COR-L47 (cell line): ENCODE measurements at regions not wholly inside any gene's neighbourhood (a gene's known extent, or its start where the extent isn't known, plus 50 kb on each side); places are given as distances from the start of the nearest gene placed in this dataset.
A peak's percentile ranks its signal among the peaks of the same experiment; 100 is the strongest.

ENCODE experiments used
- DNase-seq: peaks from one replicate; lab custom pipeline; 2025; lab: John Stamatoyannopoulos, UW

DNA sequence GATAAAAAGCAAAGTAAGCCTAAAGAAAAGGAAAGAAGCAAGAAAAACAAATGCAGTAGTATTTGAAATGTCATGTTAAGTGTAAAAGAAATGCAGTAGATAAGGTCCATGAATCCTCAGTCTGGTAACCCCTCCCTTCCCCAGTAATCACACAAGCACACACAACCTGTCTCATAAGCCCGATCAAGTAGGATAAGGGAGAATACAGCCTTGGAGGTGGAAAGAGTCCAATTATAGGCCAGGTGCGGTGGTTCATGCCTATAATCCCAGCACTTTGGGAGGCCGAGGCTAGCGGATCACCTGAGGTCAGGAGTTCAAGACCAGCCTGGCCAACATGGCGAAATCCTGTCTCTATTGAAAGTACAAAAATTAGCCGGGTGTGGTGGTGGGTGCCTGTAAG lies 117.9 kb downstream of the GADD45G start:
- DNase-seq, result no peak

DNA sequence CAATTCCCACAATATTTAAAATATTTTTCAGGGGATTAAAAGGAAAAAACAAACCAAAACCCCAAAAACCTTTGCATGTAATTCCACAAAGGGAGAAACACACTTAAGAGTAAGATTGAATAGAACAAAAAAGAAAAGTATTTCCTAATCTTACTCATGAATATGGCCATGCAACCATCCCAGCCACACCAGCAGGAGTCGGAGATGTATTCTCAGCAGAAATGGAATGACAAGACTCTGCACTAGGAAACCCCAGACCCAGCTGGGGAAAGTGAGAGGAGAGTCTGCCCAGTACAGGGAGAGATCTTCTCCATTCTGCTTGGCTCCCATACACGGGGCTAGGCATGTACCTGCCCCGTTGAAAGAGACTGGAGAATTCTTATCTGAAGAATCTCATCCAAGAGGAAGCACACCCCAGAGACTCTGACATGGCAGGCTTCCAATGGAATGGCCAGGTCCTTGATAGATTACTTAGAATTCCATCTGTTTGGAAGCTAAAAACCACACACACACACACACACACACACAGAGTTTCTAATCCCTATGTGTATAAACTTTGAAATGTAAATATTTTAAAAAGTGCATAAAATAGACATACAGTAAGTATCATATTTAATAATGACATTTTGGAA lies 118.8 kb downstream of the GADD45G start:
- DNase-seq, result no peak

DNA sequence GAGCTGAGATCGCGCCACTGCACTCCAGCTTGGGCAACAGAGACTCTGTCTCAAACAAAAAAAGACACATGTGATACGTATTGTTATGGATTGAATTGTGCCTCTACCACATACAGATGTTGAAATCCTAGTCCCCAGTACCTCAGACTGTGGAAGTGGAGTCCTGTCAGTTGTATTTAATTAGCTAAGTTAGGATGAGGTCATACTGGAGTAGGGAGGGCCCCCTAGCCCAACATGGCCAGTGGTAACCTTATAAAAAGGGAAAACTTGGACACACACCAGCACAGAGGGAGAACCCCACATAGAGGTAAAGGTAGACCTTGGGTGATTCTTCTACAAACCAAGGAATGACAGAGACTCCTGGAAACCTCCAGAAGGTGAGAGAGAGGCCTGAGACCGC lies 119.8 kb downstream of the GADD45G start:
- DNase-seq, result no peak

DNA sequence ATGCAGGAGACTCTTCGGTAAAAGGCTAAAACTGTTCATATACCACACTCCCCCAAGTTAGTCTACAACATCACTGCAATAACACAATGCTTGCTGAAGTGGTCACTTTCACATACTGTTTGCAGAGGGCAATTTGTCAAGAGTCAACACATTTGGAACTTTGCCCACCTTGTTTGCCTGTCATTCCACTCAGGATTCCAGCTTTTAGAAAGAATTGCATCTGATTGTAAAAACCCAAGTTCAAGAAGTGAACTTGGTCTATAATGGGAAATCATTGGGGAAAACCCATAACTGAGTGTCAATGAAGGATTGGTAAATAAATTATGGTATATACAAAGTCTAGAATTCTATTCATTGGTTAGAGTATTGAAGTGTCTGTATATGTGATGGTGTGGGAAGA lies 120.5 kb downstream of the GADD45G start:
- DNase-seq, result no peak

DNA sequence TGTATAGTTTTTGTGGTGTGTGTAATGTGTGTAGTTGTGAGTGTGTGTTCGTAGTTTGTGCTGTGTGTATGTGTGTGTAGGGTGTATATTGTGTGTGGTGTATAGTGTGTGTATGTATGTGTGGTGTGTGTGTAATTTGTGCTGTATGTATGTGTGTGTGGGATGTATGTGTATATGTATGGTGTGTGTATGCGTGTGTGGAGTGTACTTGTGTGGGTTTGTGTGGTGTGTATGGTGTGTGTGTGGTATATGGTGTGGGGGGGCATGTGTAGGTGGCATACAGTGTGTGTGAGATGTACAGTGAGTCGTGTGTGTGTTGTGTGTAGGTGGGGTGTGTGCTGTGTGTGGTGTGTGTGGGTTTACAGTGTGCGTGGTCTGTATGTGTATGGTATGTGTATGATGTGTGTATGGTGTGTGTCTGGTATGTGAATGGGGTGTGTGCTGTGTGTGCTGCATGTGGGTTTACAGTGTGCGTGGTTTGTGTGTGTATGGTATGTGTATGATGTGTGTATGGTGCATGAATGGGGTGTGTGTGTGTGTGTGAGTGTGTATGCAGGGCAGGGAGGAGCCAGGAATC lies 125.2 kb downstream of the GADD45G start:
- no peak for DNase-seq

DNA sequence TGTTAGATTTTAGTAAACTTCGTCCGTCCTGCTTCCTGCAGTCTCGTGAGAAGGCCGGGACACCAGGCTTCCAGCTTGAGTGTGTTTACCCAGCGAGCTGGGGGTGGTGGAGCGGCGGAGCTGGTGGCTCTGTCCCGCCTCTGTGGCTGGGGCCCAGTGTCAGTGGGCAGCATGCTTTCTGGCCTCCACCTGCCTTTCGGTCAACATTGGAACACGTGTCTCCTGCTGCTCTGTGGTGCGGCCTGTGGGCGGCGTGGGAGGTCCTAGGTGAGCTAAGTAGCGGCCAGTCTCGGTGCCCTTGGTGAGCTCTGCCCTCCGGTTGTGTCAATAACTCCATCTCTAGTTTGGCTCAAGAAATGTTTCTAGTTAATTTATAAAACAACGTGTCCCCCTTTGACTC lies 125.9 kb downstream of the GADD45G start:
- DNase-seq, result no peak

DNA sequence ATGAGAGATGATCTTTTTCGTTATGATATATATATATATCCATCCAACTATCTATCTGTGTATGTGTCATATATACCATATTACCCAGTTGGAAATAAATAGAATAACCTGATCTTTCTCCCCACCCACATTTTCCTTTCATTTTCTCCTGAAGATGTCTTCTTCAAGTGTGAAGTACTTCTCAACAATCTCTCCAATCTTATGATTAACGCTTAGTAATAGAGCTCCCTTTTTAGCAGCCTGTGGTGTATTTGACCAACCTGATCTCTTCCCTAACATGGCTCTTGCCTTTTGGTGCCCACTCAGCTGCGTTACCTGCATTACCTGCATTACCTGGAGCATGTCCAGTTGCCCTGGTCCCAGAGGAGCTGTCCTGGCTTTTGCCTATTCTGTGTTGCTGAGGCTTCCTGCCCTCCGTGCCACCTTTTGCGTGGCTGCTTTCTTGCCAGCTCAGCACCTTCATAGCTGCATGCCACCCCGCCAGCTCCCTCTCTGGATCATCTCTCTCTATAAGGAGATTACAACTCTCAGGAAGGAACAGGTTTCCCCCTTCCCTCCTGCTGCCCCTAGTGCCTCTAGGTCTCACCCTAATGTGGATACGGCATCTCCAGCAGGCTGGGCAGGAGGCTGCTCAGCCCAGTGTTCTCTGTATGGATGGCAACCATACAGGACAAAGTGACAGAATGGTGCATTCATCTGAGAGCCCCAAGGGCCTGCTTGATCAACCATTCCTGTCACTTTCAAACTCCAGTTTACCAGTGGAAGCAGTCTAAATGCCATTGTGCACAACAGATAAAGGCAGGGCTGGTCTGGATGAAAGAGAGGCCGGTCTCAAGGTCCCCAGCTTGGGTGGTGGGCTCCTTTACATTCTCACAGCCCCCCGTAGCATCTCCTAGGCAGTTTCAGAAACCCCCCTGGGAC lies 126.7 kb downstream of the GADD45G start:
- no peak for DNase-seq

DNA sequence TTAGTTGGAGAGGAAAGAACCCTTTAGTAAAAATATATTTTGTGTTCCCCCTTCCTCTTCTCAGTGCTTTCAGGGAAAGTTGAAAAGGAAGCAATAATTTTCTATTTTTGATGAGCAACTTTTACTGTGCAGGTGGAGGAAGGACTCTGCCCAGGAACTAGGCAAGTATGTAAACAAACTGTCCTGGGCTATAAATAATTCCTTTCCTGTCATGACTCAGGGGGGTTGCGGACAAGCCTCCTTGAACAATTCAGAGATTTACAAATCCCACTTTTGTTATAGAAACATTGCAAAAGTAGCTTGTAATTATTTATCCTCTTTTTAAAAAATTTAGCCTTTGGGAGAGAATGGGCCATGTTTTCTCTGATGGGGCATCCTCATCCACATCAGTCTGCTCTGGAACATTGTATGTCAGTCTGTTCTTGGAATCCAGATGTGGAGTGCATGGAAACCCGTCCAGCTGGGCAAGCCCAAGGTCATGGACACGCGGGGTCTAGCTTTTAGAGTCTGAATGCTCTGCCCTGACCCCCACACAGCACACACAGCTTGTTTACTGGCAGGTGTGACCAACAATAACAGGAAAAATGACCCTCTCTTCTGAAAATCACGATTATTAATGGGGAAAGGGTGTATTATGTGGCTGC lies 127.6 kb downstream of the GADD45G start:
- no peak for DNase-seq

DNA sequence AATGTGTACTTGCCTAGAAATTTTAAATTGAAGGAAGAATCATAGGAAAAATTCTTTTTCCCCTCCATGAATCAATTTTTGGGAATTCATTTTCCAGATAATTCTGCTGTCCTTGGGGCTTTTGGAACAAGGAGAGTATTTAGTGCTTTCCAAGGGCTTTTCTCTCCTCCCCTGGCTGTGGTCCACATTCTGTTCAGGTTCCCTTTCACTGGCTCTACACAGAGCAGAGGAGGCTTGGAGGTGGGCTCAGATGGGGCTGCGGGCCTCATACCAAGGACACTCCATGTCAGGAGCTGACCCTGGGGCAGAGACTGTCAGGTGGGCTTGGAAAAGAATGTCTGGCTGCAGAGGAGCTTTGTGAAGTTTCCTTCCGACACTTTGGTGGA lies 128.1 kb downstream of the GADD45G start:
- no peak for DNase-seq

DNA sequence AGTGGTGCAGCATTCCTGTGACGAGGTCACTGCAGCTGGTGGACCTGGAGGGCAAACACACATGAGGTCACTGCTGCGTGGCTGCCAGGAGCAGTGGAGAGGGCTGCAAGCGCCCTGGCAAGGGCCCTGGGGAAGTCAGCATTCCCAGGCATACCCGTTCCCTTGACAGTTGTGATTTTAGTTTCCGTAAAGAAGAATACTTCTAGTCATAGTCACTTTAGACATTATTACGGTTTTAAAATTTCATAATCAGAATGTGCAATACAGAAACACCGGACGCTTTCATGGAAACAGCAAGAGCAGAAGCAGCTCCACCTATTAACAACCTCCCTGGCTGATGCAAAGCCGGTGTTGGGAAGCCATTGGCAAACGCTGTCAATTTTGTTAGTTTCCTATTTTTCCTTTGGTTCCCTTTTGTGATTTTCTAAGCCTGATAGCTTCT lies 129.8 kb downstream of the GADD45G start:
- no peak for DNase-seq

DNA sequence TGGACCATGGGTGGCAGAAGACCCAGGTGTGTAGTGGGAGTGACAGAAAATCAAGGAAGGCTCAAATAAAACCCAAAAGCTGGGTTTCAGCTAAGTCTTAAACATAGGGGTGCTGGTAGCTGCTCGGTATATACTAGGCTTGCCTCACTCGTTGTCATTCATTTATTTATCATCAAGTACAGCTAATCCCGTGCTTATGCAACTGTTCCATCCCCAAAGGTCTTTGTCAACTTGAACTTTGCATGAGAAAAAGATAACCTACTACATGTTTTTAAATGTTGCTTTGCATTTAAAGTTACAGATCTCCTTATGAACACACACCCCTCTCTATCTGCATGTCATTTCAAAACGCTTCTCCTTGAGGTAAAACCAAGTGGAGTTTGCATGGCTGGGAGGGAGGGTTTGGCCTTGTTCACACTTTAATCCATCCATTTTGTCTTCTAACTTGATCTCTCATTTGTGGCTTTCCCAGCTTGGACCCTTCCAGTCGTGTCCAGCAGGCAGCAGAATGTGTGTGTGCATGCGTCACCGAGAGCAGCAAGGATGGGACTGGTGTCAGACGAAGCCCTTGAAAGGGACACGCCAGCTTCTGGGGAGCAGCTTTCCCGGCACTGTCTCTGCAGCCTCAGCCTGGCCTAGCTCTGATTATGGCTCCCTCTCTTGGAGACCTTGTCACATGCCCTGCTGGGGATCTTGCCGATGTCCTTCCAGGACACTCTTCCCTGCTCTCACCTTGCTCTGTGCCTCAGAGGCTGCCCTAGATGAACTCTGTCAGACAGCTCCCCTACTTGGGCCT lies 133.5 kb downstream of the GADD45G start:
- DNase-seq, result no peak

DNA sequence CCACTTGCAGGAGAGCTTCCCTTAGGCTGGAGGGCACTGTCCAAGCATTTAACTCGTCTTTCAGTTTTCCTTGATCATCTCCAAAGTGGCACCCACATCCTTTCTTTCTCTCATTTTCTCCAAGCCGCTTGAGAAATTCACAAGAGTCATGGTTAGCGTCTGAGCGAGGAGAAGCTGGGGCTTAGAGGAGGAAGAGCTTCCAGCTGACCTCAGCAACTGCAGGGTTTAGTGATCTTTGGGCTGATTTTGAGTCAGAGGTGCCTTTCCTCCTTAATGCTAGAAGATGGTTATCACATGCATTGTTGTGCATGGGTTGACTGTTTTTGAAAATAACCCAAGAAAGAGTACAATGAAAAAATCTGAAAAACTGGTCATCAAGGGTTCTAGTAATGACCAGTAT lies 134.7 kb downstream of the GADD45G start:
- DNase-seq, result no peak

DNA sequence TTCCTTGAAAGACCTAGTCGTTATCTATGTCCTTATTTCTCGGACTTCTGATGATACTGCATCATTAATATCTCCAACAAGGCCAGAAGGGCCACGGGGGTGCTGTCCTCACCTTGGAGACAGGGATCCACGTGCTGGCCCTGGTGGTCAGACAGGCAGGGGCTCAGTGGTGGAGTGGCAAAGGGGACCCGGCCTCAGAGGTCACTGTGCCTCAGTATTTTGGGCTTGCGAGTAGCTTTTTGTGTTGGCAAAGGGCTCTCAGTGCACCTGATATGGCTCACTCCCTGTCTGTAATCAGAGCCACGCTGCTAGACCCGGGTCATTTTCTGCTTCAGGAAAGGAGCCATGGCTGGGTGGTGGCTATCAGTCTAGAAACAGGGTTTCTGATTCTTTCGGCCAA lies 135.1 kb downstream of the GADD45G start:
- no peak for DNase-seq

DNA sequence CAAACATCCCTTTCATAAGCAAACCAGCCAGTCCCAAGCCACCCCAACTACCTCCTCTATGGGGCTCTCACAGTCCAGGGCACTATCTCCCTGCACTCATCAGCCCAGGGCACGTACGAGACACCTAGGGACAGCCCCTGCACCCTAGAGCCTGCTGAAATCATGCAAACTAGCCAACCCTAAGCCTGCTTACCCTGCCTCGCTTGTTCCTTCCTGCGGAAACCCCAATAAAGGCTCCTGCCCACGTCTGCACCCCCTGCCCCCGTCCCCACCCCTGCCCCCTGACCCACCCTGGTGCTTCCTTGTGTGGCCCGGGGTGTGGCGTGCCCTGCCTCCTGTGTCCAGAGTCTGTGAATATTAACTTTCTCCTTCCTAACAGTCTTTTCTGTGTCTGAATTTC lies 135.9 kb downstream of the GADD45G start:
- DNase-seq, result no peak

DNA sequence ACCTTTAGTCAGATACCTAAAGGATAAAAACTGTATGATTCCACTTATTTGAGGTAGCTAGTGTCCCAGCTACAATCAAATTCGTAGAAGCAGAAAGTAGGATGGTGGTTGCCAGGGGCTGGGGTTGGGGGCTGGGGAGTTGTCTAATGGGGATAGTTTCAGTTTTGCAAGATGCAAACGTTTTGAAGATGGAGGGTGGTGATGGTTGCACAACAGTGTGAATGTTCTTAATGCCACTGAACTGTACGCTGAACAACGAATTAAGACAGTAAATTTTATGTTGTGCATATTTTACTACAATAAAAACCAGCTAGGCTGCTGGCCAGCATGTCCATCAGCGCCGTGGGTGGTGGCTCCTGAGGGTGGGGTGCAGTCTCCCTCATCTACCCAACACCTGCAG lies 137.8 kb downstream of the GADD45G start:
- no peak for DNase-seq

DNA sequence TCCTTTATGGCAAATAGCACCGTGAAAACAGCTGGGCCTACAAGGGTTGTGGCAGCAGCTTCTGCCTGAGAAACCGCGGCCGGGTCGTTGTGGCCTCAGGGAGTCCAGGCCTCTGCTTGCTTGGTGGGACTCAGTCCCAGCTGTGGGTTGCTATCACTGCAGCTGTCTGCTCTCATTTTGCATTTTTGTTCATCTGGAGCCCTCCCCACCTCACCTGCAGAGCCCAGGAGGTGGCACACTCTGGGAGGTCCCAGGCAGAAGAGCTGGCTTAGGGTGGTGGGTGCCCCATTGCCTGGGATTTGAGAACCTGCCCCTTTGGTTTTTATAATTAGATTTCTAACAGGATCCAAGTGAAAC lies 138.4 kb downstream of the GADD45G start:
- no peak for DNase-seq

DNA sequence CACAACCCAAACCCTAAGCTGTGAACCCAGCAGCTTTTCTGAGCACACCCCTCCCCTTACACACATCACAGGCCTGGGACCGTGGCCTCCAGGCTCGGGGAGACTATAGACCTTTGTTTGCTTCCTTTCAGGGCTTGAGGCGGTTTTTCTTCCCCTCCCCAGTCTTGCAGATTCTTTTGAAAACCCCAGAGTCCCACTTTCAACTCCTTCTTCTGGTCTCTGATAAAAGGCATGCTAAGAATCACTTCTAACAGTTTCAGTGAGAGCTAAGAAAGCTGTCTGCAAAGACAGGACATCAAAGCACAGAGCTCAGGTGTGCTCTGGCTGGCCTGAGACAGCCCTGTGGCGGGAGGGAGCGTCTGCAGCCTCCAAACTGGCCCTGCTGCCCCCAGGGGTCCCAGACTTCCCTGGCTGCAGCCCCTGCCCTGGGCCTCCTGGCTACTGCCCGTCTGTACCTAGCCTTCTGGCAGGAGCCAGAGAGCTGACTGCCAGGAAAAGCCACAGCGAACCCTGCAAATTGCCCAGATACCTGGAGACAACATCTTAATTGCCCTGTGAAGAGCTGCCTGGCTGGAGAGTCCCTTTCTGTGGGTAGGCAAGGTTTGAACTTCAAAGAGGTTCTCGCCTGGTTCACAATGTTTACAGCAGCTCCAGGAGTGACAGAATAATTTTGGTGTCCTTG lies 138.9 kb downstream of the GADD45G start:
- DNase-seq, result peak; percentile 10

DNA sequence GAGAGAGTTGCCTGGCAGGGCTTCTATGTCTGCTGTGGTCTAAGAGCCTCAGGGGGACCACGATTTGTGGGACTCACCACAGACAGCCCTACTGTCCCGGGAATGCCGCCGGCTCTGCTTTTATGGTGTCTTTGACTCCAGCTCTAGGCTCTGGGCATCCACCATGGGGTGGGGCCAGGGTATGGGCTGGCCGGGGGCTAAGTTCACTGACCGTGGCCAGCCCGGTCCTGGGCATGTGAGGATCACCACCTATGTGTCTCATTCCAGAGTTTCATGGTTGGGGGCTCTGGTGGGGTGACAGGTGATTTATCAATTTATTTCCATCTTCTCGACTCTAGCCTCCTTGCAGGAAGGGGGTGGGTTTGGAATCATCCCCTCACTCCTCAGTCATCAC lies 139.4 kb downstream of the GADD45G start:
- no peak for DNase-seq

DNA sequence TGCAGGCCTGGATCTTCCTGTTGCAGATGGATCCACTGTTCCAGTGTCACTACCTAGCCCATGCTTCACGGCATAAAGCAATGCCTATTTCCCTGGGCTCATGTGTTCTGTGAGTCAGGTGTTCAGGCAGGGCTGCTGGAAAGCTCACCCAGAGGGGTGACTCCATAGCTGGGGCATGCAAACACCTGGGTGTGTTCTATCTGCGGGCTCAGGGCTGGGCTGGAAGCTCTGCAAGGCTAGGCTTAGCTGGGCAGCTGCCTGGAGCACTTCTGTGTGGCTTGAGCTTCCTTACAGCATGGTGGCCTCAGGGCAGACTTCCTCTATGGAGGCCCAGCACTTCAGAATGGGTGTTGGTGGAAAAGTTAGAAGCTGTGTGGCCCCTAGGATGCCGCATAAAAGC lies 139.9 kb downstream of the GADD45G start:
- no peak for DNase-seq

DNA sequence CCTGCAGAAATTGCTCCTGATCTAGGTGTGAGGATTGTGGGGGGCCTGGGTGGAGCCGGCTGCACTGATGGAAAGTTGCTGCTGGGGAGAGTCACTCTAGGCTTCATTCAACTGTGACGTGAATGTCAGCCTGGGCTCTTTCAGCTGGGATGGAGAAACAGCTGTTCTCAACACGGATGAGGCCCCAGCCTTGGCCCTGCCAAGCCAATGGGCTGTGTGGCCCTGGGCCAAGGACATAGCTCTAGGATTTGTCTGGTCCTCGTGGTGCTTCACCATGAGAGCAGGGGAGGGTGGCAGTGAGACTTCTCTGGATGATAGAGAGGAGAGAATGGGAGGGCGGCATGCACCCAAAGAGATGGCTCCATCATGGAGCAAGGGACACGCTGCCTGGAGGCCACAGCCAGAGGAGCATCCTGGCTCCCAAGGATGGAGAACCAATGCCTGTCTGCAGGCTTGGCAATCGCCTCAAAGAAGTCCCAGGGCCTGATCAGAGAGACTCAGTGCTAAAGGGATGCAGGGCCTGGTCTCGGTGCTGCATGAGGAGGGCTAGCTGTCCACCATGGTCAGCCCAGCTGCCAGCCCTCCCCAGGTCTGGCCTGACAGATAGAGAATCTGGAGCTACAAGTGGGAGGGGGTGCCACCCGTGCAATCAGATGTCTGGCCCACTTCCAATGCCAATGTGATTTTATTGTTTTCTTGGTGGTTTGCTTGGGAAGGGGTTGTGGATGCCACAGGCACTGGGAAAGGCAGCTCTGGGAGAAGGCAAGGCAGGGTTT lies 141.0 kb downstream of the GADD45G start:
- peak; percentile 12 for DNase-seq
